ENCODE measurements at regions not wholly inside any gene's neighbourhood (a gene's known extent, or its start where the extent isn't known, plus 50 kb on each side); places are given as distances from the start of the nearest gene placed in this dataset.

DNA sequence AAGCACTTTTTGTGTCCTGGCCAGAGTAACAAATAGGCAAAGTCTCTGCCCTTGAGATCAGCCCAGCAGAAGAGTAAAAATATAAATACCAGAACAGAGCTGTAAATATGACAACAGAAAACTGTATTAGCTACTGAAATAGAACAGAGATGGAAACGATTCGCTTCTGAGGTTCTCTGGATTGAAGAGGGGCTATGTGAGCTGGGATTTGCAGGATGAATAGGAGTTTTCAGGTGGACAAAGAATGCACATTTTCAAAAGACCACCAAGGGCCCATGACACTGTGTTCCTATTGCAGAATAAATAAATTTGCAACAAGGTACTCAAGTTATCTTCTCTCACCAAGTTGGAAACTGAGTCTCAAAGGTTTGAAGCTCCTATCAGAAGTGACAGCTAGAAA is 176.6 kb downstream of the BCL11B start:
- TF ChIP-seq, protein P1, sequence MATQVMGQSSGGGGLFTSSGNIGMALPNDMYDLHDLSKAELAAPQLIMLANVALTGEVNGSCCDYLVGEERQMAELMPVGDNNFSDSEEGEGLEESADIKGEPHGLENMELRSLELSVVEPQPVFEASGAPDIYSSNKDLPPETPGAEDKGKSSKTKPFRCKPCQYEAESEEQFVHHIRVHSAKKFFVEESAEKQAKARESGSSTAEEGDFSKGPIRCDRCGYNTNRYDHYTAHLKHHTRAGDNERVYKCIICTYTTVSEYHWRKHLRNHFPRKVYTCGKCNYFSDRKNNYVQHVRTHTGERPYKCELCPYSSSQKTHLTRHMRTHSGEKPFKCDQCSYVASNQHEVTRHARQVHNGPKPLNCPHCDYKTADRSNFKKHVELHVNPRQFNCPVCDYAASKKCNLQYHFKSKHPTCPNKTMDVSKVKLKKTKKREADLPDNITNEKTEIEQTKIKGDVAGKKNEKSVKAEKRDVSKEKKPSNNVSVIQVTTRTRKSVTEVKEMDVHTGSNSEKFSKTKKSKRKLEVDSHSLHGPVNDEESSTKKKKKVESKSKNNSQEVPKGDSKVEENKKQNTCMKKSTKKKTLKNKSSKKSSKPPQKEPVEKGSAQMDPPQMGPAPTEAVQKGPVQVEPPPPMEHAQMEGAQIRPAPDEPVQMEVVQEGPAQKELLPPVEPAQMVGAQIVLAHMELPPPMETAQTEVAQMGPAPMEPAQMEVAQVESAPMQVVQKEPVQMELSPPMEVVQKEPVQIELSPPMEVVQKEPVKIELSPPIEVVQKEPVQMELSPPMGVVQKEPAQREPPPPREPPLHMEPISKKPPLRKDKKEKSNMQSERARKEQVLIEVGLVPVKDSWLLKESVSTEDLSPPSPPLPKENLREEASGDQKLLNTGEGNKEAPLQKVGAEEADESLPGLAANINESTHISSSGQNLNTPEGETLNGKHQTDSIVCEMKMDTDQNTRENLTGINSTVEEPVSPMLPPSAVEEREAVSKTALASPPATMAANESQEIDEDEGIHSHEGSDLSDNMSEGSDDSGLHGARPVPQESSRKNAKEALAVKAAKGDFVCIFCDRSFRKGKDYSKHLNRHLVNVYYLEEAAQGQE (IDR thresholded peaks at IDR 0.05; ENCODE audit: low read depth) = no peak
- TF ChIP-seq CEBPB (IDR thresholded peaks at IDR 0.05) (no peak), EP300 (IDR thresholded peaks at IDR 0.05; ENCODE audit: borderline replicate concordance) (no peak), FOXM1 (IDR thresholded peaks at IDR 0.05; ENCODE audit: borderline replicate concordance, low read depth) (no peak), TEAD4 (IDR thresholded peaks at IDR 0.05) (no peak)
- TF ChIP-seq, protein P2, sequence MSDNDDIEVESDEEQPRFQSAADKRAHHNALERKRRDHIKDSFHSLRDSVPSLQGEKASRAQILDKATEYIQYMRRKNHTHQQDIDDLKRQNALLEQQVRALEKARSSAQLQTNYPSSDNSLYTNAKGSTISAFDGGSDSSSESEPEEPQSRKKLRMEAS (IDR thresholded peaks at IDR 0.05) = no peak
